Gastroesophageal sphincter (tissue), 2 donors: ENCODE measurements at regions not wholly inside any gene's neighbourhood (a gene's known extent, or its start where the extent isn't known, plus 50 kb on each side); places are given as distances from the start of the nearest gene placed in this dataset.

ENCODE experiments used
- POLR2A ChIP-seq, 2 donors: fragments of 450-650 bp; IDR thresholded peaks; one replicate each; pipeline ENCODE4 v1.6.1; 2017; ENCODE audit warnings: antibody characterized with exemption in 2 of 2, mild to moderate bottlenecking in 2 of 2, moderate library complexity in 1 of 2
- POLR2AphosphoS5 ChIP-seq: sonication (generic); formaldehyde crosslinking; IDR thresholded peaks from one replicate; pipeline ENCODE4 v1.6.1; 2017; ENCODE audit warnings: antibody characterized with exemption

DNA sequence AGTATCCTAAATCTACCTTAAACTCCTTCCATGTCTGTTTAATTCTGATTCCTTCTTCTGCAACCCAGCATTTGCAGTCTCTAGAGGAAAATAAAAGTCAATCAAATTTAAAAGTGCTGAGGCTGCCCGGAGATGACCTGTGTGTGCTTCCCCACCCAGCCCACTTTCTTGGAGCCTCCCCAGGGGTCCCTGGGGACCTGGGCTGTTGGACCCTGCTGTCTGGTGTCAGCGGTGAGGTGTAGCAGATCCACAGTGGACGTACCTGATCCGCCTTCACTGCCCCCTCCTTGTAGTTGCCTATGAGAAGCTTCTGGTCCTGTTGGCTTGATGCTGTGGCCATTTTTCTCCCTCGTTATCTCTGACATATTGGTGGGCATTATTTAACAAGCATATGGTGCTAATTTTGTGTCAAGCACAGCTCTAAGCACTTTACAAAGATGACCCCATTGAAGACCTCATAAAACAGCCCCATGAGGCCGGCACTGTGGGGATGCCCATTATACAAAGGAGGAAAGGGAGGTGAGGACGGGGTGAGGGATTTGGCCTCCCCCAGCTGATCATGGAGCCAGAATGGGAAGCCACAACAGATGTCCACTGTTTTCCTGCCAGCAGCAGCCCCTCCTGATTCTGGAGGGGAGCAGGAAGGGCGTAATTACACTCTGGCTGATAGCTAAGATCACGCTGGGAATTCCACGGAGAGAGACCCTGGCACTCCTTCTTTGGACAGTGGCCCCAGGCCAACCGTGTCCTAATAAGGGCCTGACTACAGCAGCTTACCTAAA lies 628.2 kb downstream of the CDH26 start:
- no peak for TF ChIP-seq POLR2A (IDR thresholded peaks at IDR 0.05)
- TF ChIP-seq POLR2AphosphoS5 = no peak
